DMS 273 treated with DMSO at 0.1 percent for 48 hours (cell line): ENCODE measurements at regions not wholly inside any gene's neighbourhood (a gene's known extent, or its start where the extent isn't known, plus 50 kb on each side); places are given as distances from the start of the nearest gene placed in this dataset.

Experiments
- DNase-seq: peaks from one replicate; lab custom pipeline; 2025; lab: John Stamatoyannopoulos, UW

- DNase-seq, result no peak
Observed at GRCh38 chr12:24135158-24135850, 185.8 kb upstream of the SOX5 start.

GRCh38 chr12:24134092-24134491 is 184.6 kb upstream of the SOX5 start:
- no peak for DNase-seq

- no peak for DNase-seq
Observed at GRCh38 chr12:24133384-24133783, 183.9 kb upstream of the SOX5 start.

- DNase-seq, result no peak
Observed at GRCh38 chr12:24127919-24128721, 178.7 kb upstream of the SOX5 start.

- DNase-seq, result no peak
Observed at GRCh38 chr12:24125280-24125679, 175.8 kb upstream of the SOX5 start.

GRCh38 chr12:24121911-24122310 is 172.4 kb upstream of the SOX5 start:
- DNase-seq, result no peak

- DNase-seq, result no peak
Observed at GRCh38 chr12:24118668-24119067, 169.2 kb upstream of the SOX5 start.

- DNase-seq, result no peak
Observed at GRCh38 chr12:24116548-24116947, 167.1 kb upstream of the SOX5 start.

- no peak for DNase-seq
Observed at GRCh38 chr12:24113701-24114100, 164.2 kb upstream of the SOX5 start.

GRCh38 chr12:24111616-24112015 is 162.1 kb upstream of the SOX5 start:
- no peak for DNase-seq

- no peak for DNase-seq
Observed at GRCh38 chr12:24111086-24111485, 161.6 kb upstream of the SOX5 start.

- DNase-seq, result no peak
Observed at GRCh38 chr12:24109381-24110039, 160.0 kb upstream of the SOX5 start.

- no peak for DNase-seq
Observed at GRCh38 chr12:24102676-24103075, 153.2 kb upstream of the SOX5 start.

- DNase-seq, result no peak
Observed at GRCh38 chr12:24099576-24099975, 150.1 kb upstream of the SOX5 start.

- DNase-seq, result no peak
Observed at GRCh38 chr12:24095245-24095644, 145.8 kb upstream of the SOX5 start.

- no peak for DNase-seq
Observed at GRCh38 chr12:24089510-24089890, 140.0 kb upstream of the SOX5 start.

- no peak for DNase-seq
Observed at GRCh38 chr12:24088751-24089509, 139.5 kb upstream of the SOX5 start.

- no peak for DNase-seq
Observed at GRCh38 chr12:24087294-24087693, 137.8 kb upstream of the SOX5 start.

GRCh38 chr12:24084800-24085199 is 135.3 kb upstream of the SOX5 start:
- DNase-seq, result no peak

GRCh38 chr12:24083838-24084237 is 134.4 kb upstream of the SOX5 start:
- no peak for DNase-seq

GRCh38 chr12:24081606-24082005 is 132.1 kb upstream of the SOX5 start:
- no peak for DNase-seq

GRCh38 chr12:24081092-24081529 is 131.6 kb upstream of the SOX5 start:
- no peak for DNase-seq
